ENCODE measurements at regions not wholly inside any gene's neighbourhood (a gene's known extent, or its start where the extent isn't known, plus 50 kb on each side); places are given as distances from the start of the nearest gene placed in this dataset.

- no peak for TF ChIP-seq CTCF (IDR thresholded peaks at IDR 0.05; ENCODE audit: extremely low read depth in 1 of 2, insufficient read depth in 1 of 2, low read depth in 1 of 2, low read length in 2 of 2)
- no peak for TF ChIP-seq POLR2A (IDR thresholded peaks at IDR 0.05; ENCODE audit: low read depth, low read length)
- no peak for TF ChIP-seq EZH2 (IDR thresholded peaks at IDR 0.05; ENCODE audit: borderline replicate concordance, low read depth, low read length, severe bottlenecking)
- no peak for TF ChIP-seq POLR2AphosphoS5 (IDR thresholded peaks at IDR 0.05; ENCODE audit: insufficient read depth, low read depth, low read length)
- no peak for TF ChIP-seq MYC (IDR thresholded peaks at IDR 0.05; ENCODE audit: low read depth, low read length)
- TF ChIP-seq GATA2 (IDR thresholded peaks at IDR 0.05; ENCODE audit: insufficient read depth, insufficient read length, low read depth, low read length): no peak
- TF ChIP-seq MAX (IDR thresholded peaks at IDR 0.05; ENCODE audit: insufficient read depth, insufficient read length): no peak
Observed at GRCh38 chr1:4395158-4395557, 259.3 kb upstream of the AJAP1 start.
